Keratinocyte (primary cell): ENCODE measurements at regions not wholly inside any gene's neighbourhood (a gene's known extent, or its start where the extent isn't known, plus 50 kb on each side); places are given as distances from the start of the nearest gene placed in this dataset.
A peak's percentile ranks its signal among the peaks of the same experiment; 100 is the strongest.

Source experiments
- CTCF ChIP-seq, 3 experiments: IDR thresholded peaks in 1 of 3; conservative IDR thresholded peaks in 1 of 3; optimal IDR thresholded peaks in 1 of 3; 2 replicates in 2 of 3; 3 replicates in 1 of 3; pipeline versions ENCODE3 to v1.5.1; 2011; ENCODE audit warnings: low read length in 3 of 3, mild to moderate bottlenecking in 3 of 3, moderate library complexity in 2 of 3, control low read depth in 1 of 3, inconsistent platforms in 1 of 3; ENCODE audit not compliant: insufficient read depth in 2 of 3; ENCODE audit errors: extremely low read depth in 1 of 3
- EZH2 ChIP-seq: IDR thresholded peaks from one replicate; pipeline ENCODE4 v1.6.1; 2012; ENCODE audit warnings: inconsistent platforms, mild to moderate bottlenecking, low read length, moderate library complexity

GRCh38 chr1:8239039-8239305 lies 78.9 kb upstream of the SLC45A1 start:
- TF ChIP-seq EZH2 (no peak), CTCF (optimal IDR thresholded peaks at IDR 0.05 in 1 of 3, IDR thresholded peaks at IDR 0.05 in 1 of 3, conservative IDR thresholded peaks at IDR 0.05 in 1 of 3; ENCODE audit: extremely low read depth in 1 of 3, insufficient read depth in 2 of 3, low read length in 3 of 3) (peak; percentile 30 to 49 (median 48))
